ENCODE measurements at regions not wholly inside any gene's neighbourhood (a gene's known extent, or its start where the extent isn't known, plus 50 kb on each side); places are given as distances from the start of the nearest gene placed in this dataset.

GRCh38 chr3:117117188-117117936 is 407.8 kb downstream of the TUSC7 start:
- in situ Hi-C loops (cut with MboI; ENCODE audit: low sequenced_read_pairs), result no loop called here

GRCh38 chr3:117118604-117119003 is 409.0 kb downstream of the TUSC7 start:
- in situ Hi-C loops (cut with MboI; ENCODE audit: low sequenced_read_pairs), result no loop called here

GRCh38 chr3:117120014-117120413 is 410.4 kb downstream of the TUSC7 start:
- in situ Hi-C loops (cut with MboI; ENCODE audit: low sequenced_read_pairs), result no loop called here

GRCh38 chr3:117122609-117123008 is 413.0 kb downstream of the TUSC7 start:
- in situ Hi-C loops (cut with MboI; ENCODE audit: low sequenced_read_pairs), result no loop called here

- in situ Hi-C loops (cut with MboI; ENCODE audit: low sequenced_read_pairs), result no loop called here
Observed at GRCh38 chr3:117126460-117126859, 416.9 kb downstream of the TUSC7 start.

- in situ Hi-C loops (cut with MboI; ENCODE audit: low sequenced_read_pairs), result no loop called here
Observed at GRCh38 chr3:117126946-117127546, 417.5 kb downstream of the TUSC7 start.

- in situ Hi-C loops (cut with MboI; ENCODE audit: low sequenced_read_pairs), result no loop called here
Observed at GRCh38 chr3:117128133-117128532, 418.6 kb downstream of the TUSC7 start.

GRCh38 chr3:117128872-117129271 is 419.3 kb downstream of the TUSC7 start:
- in situ Hi-C loops (cut with MboI; ENCODE audit: low sequenced_read_pairs), result no loop called here

- in situ Hi-C loops (cut with MboI; ENCODE audit: low sequenced_read_pairs), result no loop called here
Observed at GRCh38 chr3:117129516-117129915, 419.9 kb downstream of the TUSC7 start.

- in situ Hi-C loops (cut with MboI; ENCODE audit: low sequenced_read_pairs), result no loop called here
Observed at GRCh38 chr3:117130222-117130621, 420.6 kb downstream of the TUSC7 start.

GRCh38 chr3:117131259-117131658 is 421.7 kb downstream of the TUSC7 start:
- in situ Hi-C loops (cut with MboI; ENCODE audit: low sequenced_read_pairs), result no loop called here

GRCh38 chr3:117133066-117133465 is 423.5 kb downstream of the TUSC7 start:
- in situ Hi-C loops (cut with MboI; ENCODE audit: low sequenced_read_pairs), result no loop called here

GRCh38 chr3:117135207-117135606 is 425.6 kb downstream of the TUSC7 start:
- in situ Hi-C loops (cut with MboI; ENCODE audit: low sequenced_read_pairs), result no loop called here

GRCh38 chr3:117136003-117136402 is 426.4 kb downstream of the TUSC7 start:
- in situ Hi-C loops (cut with MboI; ENCODE audit: low sequenced_read_pairs), result no loop called here

GRCh38 chr3:117137065-117137464 is 427.5 kb downstream of the TUSC7 start:
- in situ Hi-C loops (cut with MboI; ENCODE audit: low sequenced_read_pairs), result no loop called here

GRCh38 chr3:117139681-117140080 is 430.1 kb downstream of the TUSC7 start:
- in situ Hi-C loops (cut with MboI; ENCODE audit: low sequenced_read_pairs), result no loop called here

GRCh38 chr3:117141812-117142211 is 432.2 kb downstream of the TUSC7 start:
- in situ Hi-C loops (cut with MboI; ENCODE audit: low sequenced_read_pairs), result no loop called here

GRCh38 chr3:117144853-117145252 is 435.3 kb downstream of the TUSC7 start:
- in situ Hi-C loops (cut with MboI; ENCODE audit: low sequenced_read_pairs), result no loop called here

GRCh38 chr3:117145677-117146076 is 436.1 kb downstream of the TUSC7 start:
- in situ Hi-C loops (cut with MboI; ENCODE audit: low sequenced_read_pairs), result no loop called here

- in situ Hi-C loops (cut with MboI; ENCODE audit: low sequenced_read_pairs), result no loop called here
Observed at GRCh38 chr3:117146571-117146970, 437.0 kb downstream of the TUSC7 start.

- in situ Hi-C loops (cut with MboI; ENCODE audit: low sequenced_read_pairs), result no loop called here
Observed at GRCh38 chr3:117149584-117149983, 440.0 kb downstream of the TUSC7 start.

- in situ Hi-C loops (cut with MboI; ENCODE audit: low sequenced_read_pairs), result no loop called here
Observed at GRCh38 chr3:117150628-117151027, 441.0 kb downstream of the TUSC7 start.

GRCh38 chr3:117160176-117160575 is 450.6 kb downstream of the TUSC7 start:
- in situ Hi-C loops (cut with MboI; ENCODE audit: low sequenced_read_pairs), result no loop called here

Measured in HL-60/S4 treated with phorbol 12-myristate 13-acetate at 8.2 ng/mL for 4 days and 3 days (cell line).